ENCODE measurements at regions not wholly inside any gene's neighbourhood (a gene's known extent, or its start where the extent isn't known, plus 50 kb on each side); places are given as distances from the start of the nearest gene placed in this dataset.

DNA sequence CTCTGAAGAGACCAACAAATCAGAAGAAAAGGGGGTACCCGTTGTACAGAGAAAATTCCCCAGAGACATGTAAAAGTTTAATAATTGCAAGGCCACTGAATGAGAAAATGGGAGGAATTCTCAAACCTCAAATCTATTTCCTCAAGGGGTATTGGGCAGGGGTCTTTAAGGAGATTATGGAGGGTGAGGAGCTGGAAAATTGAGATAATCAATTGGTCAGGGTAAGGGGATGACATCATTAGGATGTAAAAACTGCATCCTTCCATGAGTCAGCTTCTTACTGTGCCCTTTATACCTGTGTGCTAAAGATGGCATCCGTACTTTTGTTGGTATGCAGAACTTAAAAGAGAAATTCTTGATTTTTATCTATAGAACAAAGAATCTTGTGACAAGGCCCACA is 641.5 kb downstream of the LRFN5 start:
- no peak for TF ChIP-seq POLR2A (IDR thresholded peaks at IDR 0.05)
- TF ChIP-seq POLR2AphosphoS5 (IDR thresholded peaks at IDR 0.05) = no peak
- no peak for TF ChIP-seq CTCF (IDR thresholded peaks at IDR 0.05 in 8 of 11, conservative IDR thresholded peaks at IDR 0.05 in 3 of 11)
- Histone ChIP-seq H3K36me3 (no peaks in the 10 kb centered on the region), H3K27ac (no peak overlapping the region), H3K9me3 (peaks cover 0 to 28% (median 16%) of the 10 kb centered on the region in 8 donors), H3K4me1 (no peaks in the 10 kb centered on the region), H3K27me3 (replicated peaks in 1 of 7) (no peaks in the 10 kb centered on the region), H3K4me3 (no peak overlapping the region)
- WGBS, 5 donors = 73 to 85% (median 76%) methylated on average over 2 of the region's 2 CpGs
- DNase-seq = no peak
- intact Hi-C loops (cut with DNase I; ENCODE audit: low total_unique reads) = no loop called here

DNA sequence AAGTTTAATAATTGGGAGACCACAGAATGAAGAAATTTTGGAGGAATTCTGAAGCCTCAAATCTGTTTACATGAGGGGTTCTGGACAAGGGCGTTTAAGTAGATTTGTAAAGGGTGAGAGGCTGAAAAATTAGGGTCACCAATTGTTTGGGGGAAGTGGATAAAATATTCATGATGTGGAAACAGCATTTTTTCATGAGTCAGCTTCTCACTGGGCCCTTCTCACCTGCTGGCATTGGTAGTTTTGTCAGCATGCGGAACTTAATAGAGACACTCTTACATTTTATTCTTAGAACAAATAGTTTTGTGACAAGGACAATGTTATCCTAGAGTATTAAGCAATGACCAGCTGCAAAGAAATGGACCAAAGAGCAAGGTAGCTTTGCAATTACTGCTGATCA is 634.4 kb downstream of the LRFN5 start:
- Histone ChIP-seq H3K4me3 (no peak overlapping the region), H3K4me1 (no peaks in the 10 kb centered on the region), H3K27ac (no peak overlapping the region), H3K27me3 (replicated peaks in 1 of 7) (no peaks in the 10 kb centered on the region), H3K9me3 (peaks cover 0 to 42% (median 29%) of the 10 kb centered on the region in 8 donors), H3K36me3 (no peaks in the 10 kb centered on the region)
- 74 to 85% (median 82%) methylated on average over 2 of the region's 2 CpGs for WGBS, 5 donors
- intact Hi-C loops (cut with DNase I; ENCODE audit: low total_unique reads) = no loop called here
- DNase-seq = no peak
- no peak for TF ChIP-seq CTCF (IDR thresholded peaks at IDR 0.05 in 8 of 11, conservative IDR thresholded peaks at IDR 0.05 in 3 of 11)
- no peak for TF ChIP-seq POLR2AphosphoS5 (IDR thresholded peaks at IDR 0.05)
- TF ChIP-seq POLR2A (IDR thresholded peaks at IDR 0.05) = no peak

DNA sequence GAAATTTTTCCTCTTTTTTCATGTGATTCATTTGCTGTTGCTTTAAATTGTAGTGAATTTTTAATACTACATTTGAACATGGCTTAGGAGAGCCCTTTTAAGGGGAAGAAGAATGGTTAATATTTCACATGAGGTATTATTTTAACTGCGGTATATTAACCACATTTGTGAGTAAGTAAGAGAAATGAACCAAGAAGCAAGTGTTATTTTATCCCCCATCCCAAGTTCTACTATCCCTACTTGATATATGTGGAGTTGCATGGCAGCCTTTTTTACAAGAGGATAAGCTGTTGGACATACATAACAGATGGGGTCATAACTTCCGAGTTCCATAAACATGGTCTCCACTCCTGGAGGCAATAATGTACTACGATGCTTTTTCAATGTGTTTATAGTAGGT is 623.3 kb downstream of the LRFN5 start:
- no peak for TF ChIP-seq CTCF (IDR thresholded peaks at IDR 0.05 in 8 of 11, conservative IDR thresholded peaks at IDR 0.05 in 3 of 11)
- TF ChIP-seq POLR2AphosphoS5 (IDR thresholded peaks at IDR 0.05) = no peak
- no peak for TF ChIP-seq POLR2A (IDR thresholded peaks at IDR 0.05)
- Histone ChIP-seq H3K4me3 (no peak overlapping the region), H3K36me3 (no peaks in the 10 kb centered on the region), H3K4me1 (no peaks in the 10 kb centered on the region), H3K27ac (no peak overlapping the region), H3K27me3 (replicated peaks in 1 of 7) (no peaks in the 10 kb centered on the region), H3K9me3 (no peaks in the 10 kb centered on the region)
- no peak for DNase-seq
- intact Hi-C loops (cut with DNase I; ENCODE audit: low total_unique reads) = no loop called here
- WGBS, 5 donors = 85 to 92% (median 91%) methylated on average over 3 of the region's 3 CpGs

DNA sequence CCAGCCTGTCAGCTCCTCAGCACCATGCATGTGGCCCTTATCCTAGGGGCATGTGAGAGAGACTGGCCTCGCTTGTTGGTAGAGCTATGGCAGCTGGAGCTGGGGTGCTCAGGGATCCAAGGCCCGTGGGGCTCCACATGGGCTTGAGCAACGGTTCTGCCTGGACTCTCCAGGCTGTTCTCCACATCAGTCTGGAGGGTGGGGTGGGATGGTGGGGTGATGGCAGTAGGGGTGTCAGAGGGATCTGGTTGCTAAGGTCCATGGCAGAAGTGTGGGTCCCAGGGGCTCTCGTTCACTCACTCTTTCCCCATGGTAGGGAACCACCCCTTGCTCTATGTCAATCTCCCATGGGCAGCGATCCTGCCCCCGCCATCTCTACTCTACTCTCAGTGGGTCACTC is 622.6 kb downstream of the LRFN5 start:
- no peaks in the 10 kb centered on the region for H3K9me3 ChIP-seq
- H3K4me1 ChIP-seq = peaks cover 0 to 1% (median under 1%) of the 10 kb centered on the region in 6 donors
- no peaks in the 10 kb centered on the region for H3K36me3 ChIP-seq
- DNase-seq = no peak
- H3K4me3 ChIP-seq = no peak overlapping the region
- intact Hi-C loops (cut with DNase I; ENCODE audit: low total_unique reads) = no loop called here
- H3K27ac ChIP-seq = no peak overlapping the region
- TF ChIP-seq CTCF (IDR thresholded peaks at IDR 0.05 in 8 of 11, conservative IDR thresholded peaks at IDR 0.05 in 3 of 11) = no peak
- TF ChIP-seq POLR2A (IDR thresholded peaks at IDR 0.05) = no peak
- no peak for TF ChIP-seq POLR2AphosphoS5 (IDR thresholded peaks at IDR 0.05)
- WGBS, 5 donors = 73 to 92% (median 84%) methylated on average over 5 to 6 of the region's 6 CpGs
- H3K27me3 ChIP-seq (replicated peaks in 1 of 7) = no peaks in the 10 kb centered on the region

All from spleen (tissue), 11 donors.